Liver (tissue), 3 donors: ENCODE measurements at regions not wholly inside any gene's neighbourhood (a gene's known extent, or its start where the extent isn't known, plus 50 kb on each side); places are given as distances from the start of the nearest gene placed in this dataset.

Source experiments
- CTCF ChIP-seq: fragments of 150-350 bp; IDR thresholded peaks from 2 replicates; pipeline ENCODE4 v1.5.1; 2017; ENCODE audit warnings: improper control_type of control experiment, low read depth, low read length; ENCODE audit not compliant: missing input control
- JUND ChIP-seq, 2 donors: IDR thresholded peaks; 2 replicates each; pipeline ENCODE4 v1.6.1; 2016; ENCODE audit warnings: antibody characterized with exemption in 2 of 2
- MAX ChIP-seq: IDR thresholded peaks from 2 replicates; pipeline ENCODE4 v1.6.1; 2016; ENCODE audit warnings: antibody characterized with exemption
- SP1 ChIP-seq: IDR thresholded peaks from 2 replicates; pipeline ENCODE4 v1.6.1; 2018; ENCODE audit warnings: antibody characterized with exemption, mild to moderate bottlenecking
- TF ChIP-seq, protein P1 (sequence below): IDR thresholded peaks from 2 replicates; pipeline ENCODE4 v1.6.1; 2016; ENCODE audit warnings: antibody characterized with exemption
- TF ChIP-seq, protein P2 (sequence below): IDR thresholded peaks from 2 replicates; pipeline ENCODE4 v1.6.1; 2016; ENCODE audit warnings: antibody characterized with exemption, mild to moderate bottlenecking
- donor health status: healthy.
- donor health status: healthy.

GRCh38 chr3:95227092-95227491 lies 1164.2 kb downstream of the NSUN3 start:
- TF ChIP-seq, protein P1, sequence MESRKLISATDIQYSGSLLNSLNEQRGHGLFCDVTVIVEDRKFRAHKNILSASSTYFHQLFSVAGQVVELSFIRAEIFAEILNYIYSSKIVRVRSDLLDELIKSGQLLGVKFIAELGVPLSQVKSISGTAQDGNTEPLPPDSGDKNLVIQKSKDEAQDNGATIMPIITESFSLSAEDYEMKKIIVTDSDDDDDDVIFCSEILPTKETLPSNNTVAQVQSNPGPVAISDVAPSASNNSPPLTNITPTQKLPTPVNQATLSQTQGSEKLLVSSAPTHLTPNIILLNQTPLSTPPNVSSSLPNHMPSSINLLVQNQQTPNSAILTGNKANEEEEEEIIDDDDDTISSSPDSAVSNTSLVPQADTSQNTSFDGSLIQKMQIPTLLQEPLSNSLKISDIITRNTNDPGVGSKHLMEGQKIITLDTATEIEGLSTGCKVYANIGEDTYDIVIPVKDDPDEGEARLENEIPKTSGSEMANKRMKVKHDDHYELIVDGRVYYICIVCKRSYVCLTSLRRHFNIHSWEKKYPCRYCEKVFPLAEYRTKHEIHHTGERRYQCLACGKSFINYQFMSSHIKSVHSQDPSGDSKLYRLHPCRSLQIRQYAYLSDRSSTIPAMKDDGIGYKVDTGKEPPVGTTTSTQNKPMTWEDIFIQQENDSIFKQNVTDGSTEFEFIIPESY, result no peak
- TF ChIP-seq, protein P2, sequence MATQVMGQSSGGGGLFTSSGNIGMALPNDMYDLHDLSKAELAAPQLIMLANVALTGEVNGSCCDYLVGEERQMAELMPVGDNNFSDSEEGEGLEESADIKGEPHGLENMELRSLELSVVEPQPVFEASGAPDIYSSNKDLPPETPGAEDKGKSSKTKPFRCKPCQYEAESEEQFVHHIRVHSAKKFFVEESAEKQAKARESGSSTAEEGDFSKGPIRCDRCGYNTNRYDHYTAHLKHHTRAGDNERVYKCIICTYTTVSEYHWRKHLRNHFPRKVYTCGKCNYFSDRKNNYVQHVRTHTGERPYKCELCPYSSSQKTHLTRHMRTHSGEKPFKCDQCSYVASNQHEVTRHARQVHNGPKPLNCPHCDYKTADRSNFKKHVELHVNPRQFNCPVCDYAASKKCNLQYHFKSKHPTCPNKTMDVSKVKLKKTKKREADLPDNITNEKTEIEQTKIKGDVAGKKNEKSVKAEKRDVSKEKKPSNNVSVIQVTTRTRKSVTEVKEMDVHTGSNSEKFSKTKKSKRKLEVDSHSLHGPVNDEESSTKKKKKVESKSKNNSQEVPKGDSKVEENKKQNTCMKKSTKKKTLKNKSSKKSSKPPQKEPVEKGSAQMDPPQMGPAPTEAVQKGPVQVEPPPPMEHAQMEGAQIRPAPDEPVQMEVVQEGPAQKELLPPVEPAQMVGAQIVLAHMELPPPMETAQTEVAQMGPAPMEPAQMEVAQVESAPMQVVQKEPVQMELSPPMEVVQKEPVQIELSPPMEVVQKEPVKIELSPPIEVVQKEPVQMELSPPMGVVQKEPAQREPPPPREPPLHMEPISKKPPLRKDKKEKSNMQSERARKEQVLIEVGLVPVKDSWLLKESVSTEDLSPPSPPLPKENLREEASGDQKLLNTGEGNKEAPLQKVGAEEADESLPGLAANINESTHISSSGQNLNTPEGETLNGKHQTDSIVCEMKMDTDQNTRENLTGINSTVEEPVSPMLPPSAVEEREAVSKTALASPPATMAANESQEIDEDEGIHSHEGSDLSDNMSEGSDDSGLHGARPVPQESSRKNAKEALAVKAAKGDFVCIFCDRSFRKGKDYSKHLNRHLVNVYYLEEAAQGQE, result no peak
- TF ChIP-seq CTCF, result no peak
- no peak for TF ChIP-seq SP1
- TF ChIP-seq JUND (IDR thresholded peaks at IDR 0.05), result no peak
- TF ChIP-seq MAX, result no peak
